Ishikawa (cell line): ENCODE measurements at regions not wholly inside any gene's neighbourhood (a gene's known extent, or its start where the extent isn't known, plus 50 kb on each side); places are given as distances from the start of the nearest gene placed in this dataset.

Experiments
- CEBPB ChIP-seq: IDR thresholded peaks from 2 replicates; pipeline ENCODE4 v1.6.1; 2012
- CREB1 ChIP-seq: IDR thresholded peaks from 2 replicates; pipeline ENCODE4 v1.6.1; 2012; ENCODE audit warnings: low read depth
- EP300 ChIP-seq: IDR thresholded peaks from 2 replicates; pipeline ENCODE4 v1.6.1; 2012; ENCODE audit warnings: borderline replicate concordance
- FOXM1 ChIP-seq: IDR thresholded peaks from 2 replicates; pipeline ENCODE4 v1.6.1; 2012; ENCODE audit warnings: low read depth, borderline replicate concordance
- ZBTB7A ChIP-seq: IDR thresholded peaks from 2 replicates; pipeline ENCODE4 v1.6.1; 2012; ENCODE audit warnings: low read depth
- TF ChIP-seq, protein P1 (sequence below): IDR thresholded peaks from 2 replicates; pipeline ENCODE4 v1.6.1; 2012

DNA sequence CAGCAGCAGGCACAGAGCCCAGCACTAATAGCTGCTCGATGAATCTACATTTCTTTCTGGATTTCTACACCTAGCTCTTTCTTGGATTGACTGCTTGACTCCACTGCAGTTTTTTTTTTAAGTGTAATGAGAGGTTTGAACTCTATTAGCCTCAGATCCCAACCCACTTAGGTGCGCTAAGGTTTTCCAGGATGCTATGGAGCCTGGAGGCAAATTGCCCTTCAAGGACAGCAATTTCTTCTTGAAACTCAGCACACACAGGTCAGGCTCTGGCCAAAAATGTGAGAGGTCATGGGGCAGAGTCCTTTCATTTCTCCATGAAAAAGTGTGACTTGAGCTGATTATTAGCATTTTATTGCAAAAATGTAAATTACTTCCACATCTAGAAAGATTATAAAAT, 52.3 kb upstream of the TIAM2 start:
- TF ChIP-seq CREB1 (no peak), FOXM1 (no peak), ZBTB7A (no peak), EP300 (no peak), CEBPB (no peak)
- TF ChIP-seq, protein P1, sequence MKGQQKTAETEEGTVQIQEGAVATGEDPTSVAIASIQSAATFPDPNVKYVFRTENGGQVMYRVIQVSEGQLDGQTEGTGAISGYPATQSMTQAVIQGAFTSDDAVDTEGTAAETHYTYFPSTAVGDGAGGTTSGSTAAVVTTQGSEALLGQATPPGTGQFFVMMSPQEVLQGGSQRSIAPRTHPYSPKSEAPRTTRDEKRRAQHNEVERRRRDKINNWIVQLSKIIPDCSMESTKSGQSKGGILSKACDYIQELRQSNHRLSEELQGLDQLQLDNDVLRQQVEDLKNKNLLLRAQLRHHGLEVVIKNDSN: no peak
